ENCODE measurements at regions not wholly inside any gene's neighbourhood (a gene's known extent, or its start where the extent isn't known, plus 50 kb on each side); places are given as distances from the start of the nearest gene placed in this dataset.

DNA sequence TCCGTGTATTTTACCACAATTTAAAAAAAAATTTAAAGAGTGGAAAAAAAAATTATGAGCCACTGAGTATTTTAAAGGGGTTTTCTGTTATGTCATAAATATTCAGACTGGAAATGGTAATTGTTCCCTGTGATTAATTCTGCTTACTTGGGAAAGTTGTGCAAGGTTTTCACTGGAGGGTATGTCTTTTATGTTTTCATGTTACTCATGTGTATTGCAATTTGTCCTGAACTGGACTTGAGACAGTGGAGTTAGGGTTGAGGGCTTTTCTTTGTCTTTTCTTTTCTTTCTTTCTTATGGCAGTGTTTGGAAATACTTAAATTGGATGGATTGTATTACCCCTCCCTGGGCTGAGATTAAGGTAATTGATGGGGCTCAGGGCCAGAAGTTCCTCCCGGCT is 257.7 kb downstream of the BAMBI start:
- Mint-ChIP-seq H3K36me3 (ENCODE audit: low read depth) (no peaks in the 10 kb centered on the region), H3K27ac (no peak overlapping the region), H3K27me3 (ENCODE audit: insufficient read depth) (peaks cover 13% of the 10 kb centered on the region), H3K9me3 (no peaks in the 10 kb centered on the region; the same call in 1 of the 2 replicates), H3K4me3 (no peak overlapping the region), H3K4me1 (ENCODE audit: low read depth) (no peaks in the 10 kb centered on the region)
- TF ChIP-seq, protein P1, sequence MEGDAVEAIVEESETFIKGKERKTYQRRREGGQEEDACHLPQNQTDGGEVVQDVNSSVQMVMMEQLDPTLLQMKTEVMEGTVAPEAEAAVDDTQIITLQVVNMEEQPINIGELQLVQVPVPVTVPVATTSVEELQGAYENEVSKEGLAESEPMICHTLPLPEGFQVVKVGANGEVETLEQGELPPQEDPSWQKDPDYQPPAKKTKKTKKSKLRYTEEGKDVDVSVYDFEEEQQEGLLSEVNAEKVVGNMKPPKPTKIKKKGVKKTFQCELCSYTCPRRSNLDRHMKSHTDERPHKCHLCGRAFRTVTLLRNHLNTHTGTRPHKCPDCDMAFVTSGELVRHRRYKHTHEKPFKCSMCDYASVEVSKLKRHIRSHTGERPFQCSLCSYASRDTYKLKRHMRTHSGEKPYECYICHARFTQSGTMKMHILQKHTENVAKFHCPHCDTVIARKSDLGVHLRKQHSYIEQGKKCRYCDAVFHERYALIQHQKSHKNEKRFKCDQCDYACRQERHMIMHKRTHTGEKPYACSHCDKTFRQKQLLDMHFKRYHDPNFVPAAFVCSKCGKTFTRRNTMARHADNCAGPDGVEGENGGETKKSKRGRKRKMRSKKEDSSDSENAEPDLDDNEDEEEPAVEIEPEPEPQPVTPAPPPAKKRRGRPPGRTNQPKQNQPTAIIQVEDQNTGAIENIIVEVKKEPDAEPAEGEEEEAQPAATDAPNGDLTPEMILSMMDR (IDR thresholded peaks at IDR 0.05) = no peak
- no peak for DNase-seq

DNA sequence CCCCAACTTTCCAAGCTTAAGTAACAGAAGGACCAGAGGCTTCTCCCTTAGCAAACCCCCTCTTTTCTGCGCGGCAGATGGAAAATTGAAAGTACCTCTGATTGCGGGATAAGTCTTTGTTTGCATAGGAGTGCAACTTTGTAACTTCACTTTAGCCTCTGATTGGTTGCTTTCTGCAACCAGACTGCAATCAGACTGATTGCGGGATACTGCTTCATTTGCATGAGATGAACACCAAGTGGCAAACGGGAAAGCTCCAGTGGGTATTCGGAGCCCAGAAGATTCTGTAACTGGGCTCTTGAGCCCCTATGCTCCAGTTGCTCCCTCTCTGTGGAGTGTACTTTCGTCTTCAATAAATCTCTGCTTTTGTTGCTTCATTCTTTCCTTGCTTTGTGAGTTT is 260.6 kb downstream of the BAMBI start:
- Mint-ChIP-seq H3K36me3 (ENCODE audit: low read depth) (no peaks in the 10 kb centered on the region), H3K27me3 (ENCODE audit: insufficient read depth) (peaks cover 11% of the 10 kb centered on the region; the same call in 1 of the 2 replicates), H3K4me1 (ENCODE audit: low read depth) (no peaks in the 10 kb centered on the region), H3K27ac (no peak overlapping the region), H3K9me3 (no peaks in the 10 kb centered on the region), H3K4me3 (no peak overlapping the region)
- no peak for DNase-seq
- TF ChIP-seq, protein P1 (IDR thresholded peaks at IDR 0.05) = no peak

GRCh38 chr10:28938745-28939144 is 261.4 kb downstream of the BAMBI start:
- Mint-ChIP-seq H3K4me3 (no peak overlapping the region), H3K4me1 (ENCODE audit: low read depth) (no peaks in the 10 kb centered on the region), H3K9me3 (no peaks in the 10 kb centered on the region), H3K27ac (no peak overlapping the region), H3K27me3 (ENCODE audit: insufficient read depth) (peaks cover 11% of the 10 kb centered on the region; the same call in 1 of the 2 replicates), H3K36me3 (ENCODE audit: low read depth) (no peaks in the 10 kb centered on the region)
- TF ChIP-seq, protein P1 (IDR thresholded peaks at IDR 0.05) = no peak
- DNase-seq = no peak

GRCh38 chr10:28939281-28940157 is 262.2 kb downstream of the BAMBI start:
- DNase-seq = no peak
- no peak overlapping the region for H3K4me3 Mint-ChIP-seq
- H3K4me1 Mint-ChIP-seq (ENCODE audit: low read depth) = no peaks in the 10 kb centered on the region
- TF ChIP-seq, protein P1 (IDR thresholded peaks at IDR 0.05) = peak; percentile 42; the same call in 1 of the 2 replicates
- no peaks in the 10 kb centered on the region; the same call in 1 of the 2 replicates for H3K9me3 Mint-ChIP-seq
- no peaks in the 10 kb centered on the region for H3K36me3 Mint-ChIP-seq (ENCODE audit: low read depth)
- no peak overlapping the region for H3K27ac Mint-ChIP-seq
- peaks cover 11% of the 10 kb centered on the region; the same call in 1 of the 2 replicates for H3K27me3 Mint-ChIP-seq (ENCODE audit: insufficient read depth)

DNA sequence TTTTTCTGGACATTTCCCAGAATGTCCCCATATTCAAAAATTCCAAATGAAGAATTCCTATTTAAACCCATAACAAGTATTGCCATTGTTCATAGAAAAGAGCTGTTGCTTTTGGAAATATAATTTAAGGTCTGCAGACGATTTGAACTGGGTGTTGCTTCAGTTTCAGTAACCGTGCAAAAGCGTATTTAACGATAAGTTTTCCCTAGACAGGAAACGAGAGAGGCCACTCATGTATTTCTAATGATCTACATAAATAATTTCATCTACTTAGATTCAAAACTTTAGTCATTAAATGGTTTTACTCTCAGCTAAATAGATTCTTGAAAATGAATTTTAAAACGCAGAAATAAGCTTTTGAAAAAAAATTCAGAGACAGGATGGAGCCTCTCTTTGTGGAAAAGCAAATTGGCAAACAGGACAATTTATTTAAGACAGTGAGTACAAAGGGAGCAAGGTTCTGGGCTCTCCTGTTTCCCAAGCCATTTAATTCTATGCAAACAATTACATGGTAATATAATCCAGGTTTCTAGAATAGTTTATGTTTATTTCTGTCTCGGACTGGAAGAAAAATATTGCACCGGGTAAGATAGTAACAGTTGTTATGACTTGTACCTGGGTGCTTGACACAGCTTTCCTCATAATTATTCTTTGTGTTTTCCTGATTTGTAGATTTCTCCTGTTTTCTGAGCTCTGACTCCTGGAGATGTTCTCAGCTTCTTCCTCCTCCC is 263.0 kb downstream of the BAMBI start:
- peaks cover 11% of the 10 kb centered on the region; the same call in 1 of the 2 replicates for H3K27me3 Mint-ChIP-seq (ENCODE audit: insufficient read depth)
- H3K27ac Mint-ChIP-seq = no peak overlapping the region
- no peaks in the 10 kb centered on the region for H3K36me3 Mint-ChIP-seq (ENCODE audit: low read depth)
- H3K4me3 Mint-ChIP-seq = no peak overlapping the region
- no peaks in the 10 kb centered on the region; the same call in 1 of the 2 replicates for H3K9me3 Mint-ChIP-seq
- H3K4me1 Mint-ChIP-seq (ENCODE audit: low read depth) = no peaks in the 10 kb centered on the region
- TF ChIP-seq, protein P1 (IDR thresholded peaks at IDR 0.05) = no peak
- DNase-seq = no peak

Data from HFFc6 (cell line).